NCI-H524 treated with DMSO at 0.1 percent for 48 hours (cell line): ENCODE measurements at regions not wholly inside any gene's neighbourhood (a gene's known extent, or its start where the extent isn't known, plus 50 kb on each side); places are given as distances from the start of the nearest gene placed in this dataset.

ENCODE experiments used
- DNase-seq: peaks from one replicate; lab custom pipeline; 2025; lab: John Stamatoyannopoulos, UW

DNA sequence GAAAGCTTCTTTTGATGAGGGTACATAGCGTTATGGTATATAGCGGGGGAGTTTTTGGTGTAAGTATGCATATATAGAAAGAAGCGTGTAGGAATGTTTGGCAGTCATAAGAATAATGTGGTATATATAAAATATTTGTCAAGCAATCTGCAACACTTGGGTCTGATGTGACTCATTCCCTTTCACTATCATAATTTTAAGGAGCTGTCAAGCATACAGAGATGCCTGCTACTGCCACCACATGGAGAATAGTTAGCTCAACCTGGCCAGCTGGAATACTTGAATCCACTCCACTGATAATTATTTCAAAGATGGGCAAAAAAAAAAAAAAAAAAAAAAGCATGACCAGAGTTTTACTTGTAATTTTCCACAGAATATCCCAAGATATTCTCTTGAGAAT is 559.8 kb upstream of the REG3G start:
- no peak for DNase-seq

DNA sequence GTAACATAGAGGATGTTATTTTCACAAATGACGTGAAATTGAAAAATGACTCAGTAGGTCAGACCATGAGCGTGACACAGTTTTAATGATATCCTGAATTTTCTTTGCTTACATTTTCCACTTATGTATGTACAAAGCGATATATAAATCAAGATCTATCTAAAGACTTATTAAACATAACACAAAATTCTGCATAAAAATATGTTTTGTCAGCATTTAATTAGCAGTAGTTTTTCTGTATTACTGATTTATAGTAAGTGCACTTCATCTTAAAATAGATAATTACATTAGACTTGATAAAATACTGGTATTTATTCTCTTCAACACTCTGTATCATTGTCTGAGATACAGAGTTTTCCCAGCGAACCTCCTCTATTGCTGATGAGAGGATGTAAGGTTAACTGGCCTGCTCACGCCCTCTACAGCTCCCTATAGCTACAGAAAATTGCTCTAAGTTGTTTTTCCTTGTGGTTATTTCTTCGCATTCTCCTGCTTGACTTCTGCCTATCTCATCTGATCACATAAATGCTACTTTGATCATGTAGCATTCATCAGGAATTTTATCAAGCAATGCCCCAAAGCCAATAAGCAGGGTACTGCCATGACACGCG is 548.8 kb upstream of the REG3G start:
- DNase-seq = no peak

DNA sequence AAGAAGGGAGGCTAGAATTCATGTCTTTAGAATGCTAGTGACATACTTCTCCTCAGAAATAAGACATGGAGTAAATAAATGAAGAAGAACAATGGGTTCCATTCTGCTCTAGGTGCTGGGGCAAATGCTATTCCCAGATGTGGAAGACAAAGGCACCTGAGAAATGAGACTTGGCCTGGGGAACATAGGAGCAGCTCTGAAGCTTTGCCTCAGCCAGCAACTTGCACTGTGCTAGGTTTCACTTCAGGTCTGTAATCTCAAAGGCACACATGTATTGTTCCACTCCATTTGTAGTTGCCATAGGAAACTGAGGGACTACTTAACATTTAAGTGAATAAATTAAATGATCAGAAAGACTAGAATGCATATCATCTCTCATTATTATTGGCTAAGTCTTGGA is 538.9 kb upstream of the REG3G start:
- DNase-seq = no peak

DNA sequence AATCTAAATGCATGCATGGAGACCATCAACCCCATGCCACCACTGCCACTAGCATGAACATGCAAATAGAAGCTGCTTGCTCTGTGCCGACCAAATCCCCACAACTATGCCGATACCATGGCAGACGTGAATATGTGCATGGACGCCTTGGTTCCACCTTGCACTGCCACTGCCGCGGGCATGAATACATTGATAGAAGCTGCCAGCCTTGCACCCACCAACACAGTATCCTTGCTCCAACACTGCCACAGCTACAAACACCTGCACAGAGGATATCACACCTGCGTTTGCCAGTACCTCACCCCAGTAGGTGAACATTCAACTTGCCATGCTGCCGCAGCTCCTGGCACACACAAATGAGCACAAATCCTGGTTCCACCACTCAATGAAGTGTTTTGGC is 527.4 kb upstream of the REG3G start:
- DNase-seq = no peak

DNA sequence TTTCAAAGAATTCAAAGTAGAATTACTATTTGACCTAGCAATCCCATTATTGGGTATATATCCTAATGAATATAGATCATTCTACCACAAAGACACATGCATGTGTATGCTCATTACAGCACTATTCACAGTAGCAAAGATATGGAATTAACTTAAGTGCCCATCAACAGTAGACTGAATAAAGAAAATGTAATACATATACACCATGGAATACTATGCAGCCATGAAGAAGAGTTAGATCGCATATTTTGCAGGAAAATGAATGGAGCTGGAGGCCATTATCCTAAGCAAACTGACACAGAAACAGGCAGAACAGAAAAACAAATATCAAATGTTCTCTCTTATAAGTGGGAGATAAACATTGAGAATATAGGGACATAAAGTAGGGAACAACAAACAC is 519.2 kb upstream of the REG3G start:
- no peak for DNase-seq

DNA sequence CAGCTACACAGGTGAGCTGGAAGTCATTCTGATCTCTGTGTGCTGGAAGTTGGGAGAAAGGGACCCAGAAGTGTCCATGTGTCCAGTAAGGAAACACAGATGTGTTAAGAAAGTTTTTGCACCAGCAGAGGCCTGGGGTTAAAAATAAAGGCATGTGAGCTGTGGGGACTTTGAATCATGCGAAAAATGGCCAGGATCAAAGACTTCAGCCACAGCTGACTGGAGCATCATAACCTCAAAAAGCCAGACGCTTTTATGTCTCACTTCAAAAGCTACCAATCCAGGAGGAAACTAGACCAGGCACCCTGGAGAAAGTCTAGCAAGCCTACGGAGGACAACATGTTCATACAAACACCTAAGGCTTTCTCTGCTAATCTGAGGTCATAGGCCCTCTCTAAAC is 503.6 kb upstream of the REG3G start:
- no peak for DNase-seq

DNA sequence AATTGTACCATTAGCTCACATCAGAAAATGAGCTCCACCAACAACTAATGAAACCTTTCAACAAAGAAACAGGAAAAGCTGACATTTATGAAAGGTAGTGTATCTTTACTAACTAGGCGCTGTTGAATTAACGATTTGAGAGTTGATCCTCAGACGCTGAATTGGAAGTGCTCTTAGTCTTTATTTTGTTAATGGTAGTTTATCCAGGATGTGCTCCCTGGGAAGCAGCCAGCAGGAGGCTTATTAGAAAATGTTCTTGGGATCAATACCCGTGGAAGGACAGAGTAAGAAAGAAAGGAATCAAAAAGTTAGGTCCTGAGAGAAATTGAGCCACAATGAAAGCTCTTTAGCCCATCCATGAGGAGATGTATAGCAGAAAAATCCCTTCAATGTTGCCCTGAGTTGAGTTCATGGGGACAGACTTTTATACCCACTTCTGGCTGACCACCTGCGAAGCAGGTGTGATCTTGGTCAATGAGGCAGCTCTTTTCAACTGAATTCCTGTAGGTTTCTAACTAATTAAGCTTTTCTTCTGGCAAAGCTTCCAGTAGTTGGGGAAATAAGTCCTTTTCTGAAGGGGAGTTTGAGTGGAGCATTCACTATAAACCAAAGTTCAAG is 492.6 kb upstream of the REG3G start:
- DNase-seq = no peak

DNA sequence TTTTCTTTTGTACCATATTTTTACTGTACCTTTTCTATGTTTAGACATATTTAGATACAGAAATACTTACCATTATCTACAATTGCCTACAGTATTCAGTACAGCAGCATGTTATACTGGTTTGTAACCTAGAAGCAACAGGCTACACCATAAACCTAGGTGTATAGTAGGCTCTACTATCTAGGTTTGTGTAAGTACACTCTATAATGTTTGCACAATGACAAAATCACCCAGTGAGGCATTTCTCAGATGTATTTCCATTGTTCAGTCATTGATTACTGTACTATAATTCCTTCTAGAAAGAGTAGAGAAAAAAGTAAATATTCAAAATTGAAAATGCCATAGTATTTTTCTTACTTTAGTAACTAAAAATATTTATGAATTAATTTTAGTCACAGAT is 490.1 kb upstream of the REG3G start:
- no peak for DNase-seq

DNA sequence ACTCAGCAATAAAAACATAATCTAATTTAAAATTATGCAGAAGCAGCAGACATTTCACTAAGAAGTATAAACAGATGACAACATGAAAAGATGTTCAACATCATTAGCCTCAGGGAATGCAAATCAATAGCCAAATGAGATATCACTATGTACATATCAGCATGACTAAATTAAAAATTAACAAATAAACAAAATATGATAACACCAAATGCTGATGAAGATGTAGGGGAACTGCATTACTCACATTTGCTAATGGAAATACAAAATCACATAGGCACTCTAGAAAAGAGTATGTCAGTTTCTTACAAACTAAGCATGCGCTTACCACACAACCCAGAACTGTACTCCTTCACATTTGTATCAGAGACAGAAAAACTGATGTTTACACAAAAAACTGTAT is 487.2 kb upstream of the REG3G start:
- no peak for DNase-seq

DNA sequence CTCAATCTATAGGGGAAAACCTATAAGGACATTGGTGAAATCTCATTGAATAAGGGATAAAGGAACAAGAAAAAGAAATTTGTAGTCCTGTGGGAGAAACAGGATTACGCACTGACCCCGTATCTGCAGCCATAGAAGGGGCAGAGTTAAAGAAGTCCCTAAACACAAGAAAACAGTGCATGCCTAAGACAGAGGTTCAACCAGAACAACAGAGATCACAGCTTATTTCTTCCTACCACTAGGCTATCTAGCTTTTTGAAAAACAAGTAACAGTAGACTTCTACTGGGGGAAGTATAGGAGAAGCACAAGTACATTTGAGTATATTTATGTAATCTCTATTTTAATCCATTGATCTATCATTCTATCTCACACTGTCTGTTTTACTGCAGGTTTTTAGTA is 485.2 kb upstream of the REG3G start:
- DNase-seq = no peak

DNA sequence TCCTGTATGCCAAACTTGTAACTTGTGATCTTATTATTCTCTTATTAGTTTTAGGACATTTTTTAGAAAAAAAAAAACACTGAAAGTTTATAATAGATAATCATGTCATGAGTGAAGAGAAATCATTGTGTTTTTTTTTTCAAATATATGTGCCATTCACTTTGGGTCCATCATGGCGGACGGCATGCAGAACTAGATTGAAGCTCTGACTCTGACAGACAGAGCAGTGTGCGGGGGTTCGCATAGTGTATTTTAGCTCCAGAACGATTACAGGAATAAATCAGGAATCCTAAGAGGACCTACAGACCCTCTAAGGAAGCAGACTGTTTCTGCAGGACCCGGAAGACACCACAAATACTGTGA is 484.4 kb upstream of the REG3G start:
- no peak for DNase-seq

DNA sequence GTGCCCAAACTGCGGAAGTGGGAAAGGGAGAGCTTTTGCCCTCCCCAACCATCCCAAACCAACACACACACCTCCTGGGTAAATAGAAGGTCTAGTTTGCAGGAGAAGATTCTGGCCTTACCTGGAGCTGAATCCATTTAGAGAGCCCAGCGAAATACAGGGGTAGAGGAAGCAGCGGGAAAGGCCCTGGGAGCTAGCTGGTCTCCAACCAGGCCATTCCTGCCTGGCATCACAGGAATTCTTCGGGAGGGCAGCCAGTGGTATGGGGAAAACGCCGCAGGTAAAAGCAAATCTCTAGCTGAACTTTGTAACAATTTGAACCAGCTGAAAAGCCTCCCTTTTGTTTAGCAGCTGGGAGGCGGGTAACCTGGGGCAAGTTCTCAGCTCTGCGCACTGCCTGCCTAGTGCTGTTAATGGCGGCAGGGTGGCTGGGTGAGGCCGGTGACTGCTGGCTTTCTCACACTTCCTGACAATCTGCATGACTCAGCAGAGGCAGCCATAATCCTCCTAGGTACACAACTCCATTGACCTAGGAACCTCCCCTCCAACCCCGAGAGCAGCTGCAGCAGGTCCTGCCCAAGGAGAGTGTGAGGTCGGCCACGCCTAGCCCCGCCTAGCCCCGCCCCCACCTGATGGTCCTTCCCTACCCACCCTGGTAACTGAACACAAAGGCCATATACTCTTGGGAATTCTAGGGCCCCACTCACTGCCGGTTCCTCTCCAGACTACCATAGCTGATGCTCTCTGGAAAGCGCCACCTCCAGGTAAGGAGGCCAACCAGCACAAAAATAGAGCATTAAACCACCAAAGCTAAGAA is 483.8 kb upstream of the REG3G start:
- DNase-seq = no peak

DNA sequence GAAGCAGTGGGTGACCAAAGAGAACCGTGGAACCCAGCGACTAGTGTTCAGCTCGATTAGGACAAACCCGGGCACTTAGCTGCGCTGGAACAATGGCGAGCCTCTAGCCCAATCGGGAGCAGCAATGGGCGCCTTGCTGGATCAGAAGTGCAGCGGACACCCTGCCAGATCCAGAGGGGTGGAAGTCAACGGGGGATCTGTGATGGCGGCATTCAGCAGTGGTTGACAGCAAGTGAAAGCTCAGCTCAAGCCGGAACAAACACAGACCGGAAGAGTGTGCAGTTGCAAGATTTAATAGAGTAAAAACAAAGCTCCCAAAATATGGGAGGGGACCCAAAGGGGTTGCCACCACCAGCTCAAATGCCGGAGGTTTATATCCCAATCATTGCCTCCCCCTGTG is 478.7 kb upstream of the REG3G start:
- no peak for DNase-seq

DNA sequence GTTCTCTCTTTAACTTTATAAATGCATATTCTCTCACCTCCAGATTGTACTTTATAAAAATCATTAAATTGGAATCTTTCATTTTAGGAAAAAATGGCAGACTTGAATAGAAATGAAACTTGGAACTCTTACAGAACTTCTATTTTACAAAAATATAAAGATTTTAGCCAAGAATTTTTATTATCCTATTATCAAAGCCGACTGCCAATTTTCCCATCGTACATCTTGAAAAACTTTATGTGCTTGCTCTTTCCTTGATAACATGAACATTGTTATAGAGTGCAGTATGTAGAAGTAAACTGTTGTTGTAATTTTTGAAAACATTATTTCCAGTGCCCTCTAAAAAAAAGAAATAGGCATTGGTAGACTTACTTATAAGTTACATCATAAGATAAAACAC is 475.7 kb upstream of the REG3G start:
- DNase-seq = no peak

DNA sequence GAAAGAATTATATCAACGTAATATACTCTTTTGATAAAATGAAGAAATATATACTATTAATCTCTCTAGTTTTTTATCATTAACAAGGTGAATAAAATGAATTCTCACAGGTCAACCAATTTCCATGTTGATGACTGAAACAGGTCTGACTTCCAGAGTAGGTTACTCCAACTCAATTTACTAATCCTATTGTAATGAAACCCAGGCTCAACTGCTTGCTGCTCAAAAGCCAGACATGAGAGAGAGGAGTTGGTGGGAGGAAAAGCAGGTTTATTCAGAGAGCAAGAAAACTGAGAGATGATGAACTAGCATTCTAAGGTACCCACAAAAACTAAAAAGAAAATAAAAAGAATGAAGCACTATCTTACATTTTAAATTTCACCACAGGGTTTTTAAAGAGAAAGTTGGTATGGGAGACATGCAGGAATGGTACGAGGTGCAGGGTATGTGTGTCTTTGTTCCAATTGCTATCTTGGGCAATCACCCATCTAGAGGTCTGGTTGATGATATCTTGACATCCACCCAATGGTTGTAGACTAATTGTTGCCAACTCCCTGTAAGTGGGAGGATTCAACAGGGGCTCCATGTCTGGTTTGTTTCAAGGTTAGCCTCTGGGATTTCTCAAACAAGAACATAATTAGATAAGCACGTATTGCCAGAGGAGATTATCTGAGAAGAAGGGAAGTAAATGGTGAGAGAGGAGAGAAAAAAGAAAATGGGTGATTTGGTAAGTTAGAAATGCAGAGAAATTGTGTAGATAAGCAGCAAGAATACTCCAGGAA is 471.4 kb upstream of the REG3G start:
- DNase-seq = no peak

DNA sequence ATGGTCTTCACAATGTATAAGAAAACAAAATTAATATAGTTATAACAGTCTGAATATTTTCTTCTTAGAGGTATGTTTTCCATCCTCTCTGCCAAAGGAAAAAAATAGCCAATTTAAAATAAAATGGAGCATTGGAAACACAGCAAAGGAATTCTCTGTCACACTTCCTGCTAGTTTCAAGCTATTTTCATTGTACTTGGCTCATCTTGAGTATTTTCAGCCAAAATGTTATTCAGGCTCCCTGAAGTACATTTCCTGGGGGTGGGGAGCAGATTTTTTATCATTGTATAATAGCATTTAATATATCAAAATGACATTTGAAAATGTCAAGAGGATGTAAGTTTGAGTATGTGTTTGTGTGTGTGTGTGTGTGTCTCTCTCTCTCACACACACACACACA is 463.6 kb upstream of the REG3G start:
- DNase-seq = no peak

DNA sequence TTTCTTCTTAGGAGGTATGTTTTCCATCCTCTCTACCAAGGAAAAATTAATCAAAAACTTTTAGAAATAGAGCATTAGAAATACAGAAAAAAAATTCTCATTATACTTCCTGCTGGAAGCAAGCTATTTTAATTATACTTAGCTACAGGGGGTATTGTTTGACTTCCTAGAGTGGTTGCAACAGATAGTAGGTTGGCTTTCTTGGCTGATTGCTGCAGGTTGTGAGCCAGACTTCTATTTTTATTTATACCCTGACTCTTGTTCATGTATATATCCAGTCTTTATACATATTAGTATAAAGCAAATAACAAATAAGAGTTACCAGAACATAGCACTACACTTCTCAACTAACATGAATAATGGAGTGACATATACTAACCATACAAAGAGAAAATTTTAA is 460.8 kb upstream of the REG3G start:
- DNase-seq = no peak

DNA sequence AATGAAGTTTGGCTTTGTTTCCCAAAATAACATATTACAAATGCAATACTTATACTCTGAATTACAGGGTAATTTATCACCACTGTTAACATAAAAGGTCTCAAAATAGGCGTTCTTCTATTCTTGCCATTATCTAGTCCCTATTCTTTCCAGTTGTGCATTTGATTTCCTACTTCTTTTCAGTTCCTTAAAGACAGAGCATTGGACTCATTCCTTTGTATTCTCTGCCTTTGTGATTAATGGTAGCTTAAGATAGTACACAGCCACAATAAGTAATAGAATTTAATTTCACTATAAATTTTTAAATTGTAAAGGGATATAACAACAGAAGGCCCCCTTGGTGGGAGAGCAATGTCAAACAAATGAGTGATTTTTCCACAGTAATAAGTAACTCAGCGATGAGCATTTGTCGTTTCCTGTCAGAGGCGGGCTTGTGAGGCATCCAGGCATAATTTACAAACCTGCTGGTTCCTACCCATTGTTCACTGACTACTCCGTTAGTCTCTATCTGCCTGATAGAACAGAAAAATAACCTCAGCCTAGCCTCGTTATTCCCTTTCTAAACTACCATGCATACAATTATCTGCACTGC is 456.6 kb upstream of the REG3G start:
- no peak for DNase-seq

DNA sequence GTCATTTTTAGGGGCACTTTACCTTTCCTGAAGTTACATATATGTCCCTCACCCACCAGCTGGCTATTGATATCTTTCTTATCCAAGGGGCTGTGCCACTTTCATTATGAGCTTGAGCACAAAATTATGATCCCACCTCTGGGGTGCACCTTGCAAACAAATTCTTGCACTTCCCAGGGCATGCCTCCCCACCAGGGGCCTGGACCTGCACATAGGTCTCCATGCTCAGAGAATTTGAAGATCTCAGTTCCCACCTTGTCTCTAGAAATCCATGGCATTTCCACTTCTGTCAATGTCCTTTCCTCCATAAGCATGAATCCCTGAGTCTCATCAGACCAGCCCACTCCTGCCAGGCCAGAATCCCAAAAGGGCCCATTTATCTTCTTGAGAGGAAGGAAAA is 449.1 kb upstream of the REG3G start:
- no peak for DNase-seq

DNA sequence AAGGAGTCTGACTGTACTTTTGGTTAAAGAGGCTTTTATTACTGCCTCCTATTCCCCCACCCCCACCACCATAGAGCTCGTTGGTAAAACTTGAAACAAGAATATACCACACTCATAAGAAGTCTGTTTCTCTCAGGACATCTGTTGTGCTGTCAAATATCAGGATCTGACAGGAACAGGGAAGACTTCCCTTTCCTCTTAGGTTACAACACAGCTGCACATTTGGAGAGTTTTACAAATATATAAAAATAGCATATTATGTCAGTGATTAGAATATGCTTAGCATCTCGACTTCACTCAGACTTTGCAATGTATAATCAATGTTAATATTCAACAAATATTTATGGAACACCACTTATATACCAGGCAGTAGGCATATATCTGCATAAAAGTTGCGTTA is 439.6 kb upstream of the REG3G start:
- no peak for DNase-seq

DNA sequence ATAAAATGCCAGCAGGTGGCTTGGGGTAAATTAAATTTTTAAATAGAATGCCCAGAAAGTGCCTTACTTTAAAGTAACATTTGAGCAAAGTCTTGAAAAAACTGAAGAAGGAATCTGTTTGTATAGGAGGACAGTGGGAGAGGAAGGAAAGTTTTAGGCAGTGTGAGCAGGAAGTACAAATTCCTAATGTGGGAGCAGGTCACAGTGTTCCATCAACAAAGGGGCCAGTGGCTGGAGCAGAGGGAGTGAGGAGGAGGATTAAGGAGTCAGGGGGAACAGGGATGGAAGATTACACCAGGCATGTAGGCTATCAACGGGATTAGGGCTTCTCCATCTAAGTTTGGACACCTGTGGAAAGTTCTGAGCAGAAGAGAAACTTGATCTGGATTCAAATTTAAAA is 439.2 kb upstream of the REG3G start:
- no peak for DNase-seq

DNA sequence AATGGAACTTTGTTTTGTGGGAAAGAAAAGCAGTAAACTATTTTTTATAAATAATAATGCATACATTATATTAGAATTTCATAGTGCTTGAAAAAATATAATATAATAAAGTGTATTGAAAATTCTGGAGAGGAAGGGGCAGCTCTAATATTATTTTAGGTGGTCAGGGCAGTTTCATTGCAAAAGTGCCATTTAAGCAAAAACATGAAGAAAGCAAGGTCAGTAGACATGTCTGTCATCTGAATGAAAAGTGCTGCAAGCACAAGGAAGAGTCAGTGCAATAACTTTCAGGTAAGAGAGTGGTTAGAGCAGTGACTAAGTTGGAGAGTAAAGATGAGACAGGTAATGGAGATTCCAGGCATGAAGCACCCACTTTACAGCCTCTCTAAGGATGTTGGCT is 435.6 kb upstream of the REG3G start:
- DNase-seq = no peak

DNA sequence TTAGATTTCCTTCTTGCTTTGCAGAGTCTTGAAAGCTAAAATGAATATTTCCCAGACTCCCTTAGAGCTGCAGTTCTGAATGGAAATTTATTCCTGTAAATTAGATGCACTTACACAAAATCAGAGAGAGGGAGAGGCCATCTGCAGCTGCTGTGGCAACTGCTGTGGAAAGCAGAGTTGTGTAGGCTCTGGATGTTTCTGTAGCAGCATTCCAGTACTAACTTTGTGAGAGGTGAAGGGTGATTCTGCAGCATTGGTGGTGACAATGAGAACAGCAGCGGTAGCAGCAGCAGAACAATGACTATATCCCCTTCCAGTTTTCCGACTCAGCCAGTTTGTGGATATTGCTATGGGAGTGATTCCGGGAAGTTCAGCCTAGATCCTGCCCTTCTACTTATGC is 433.0 kb upstream of the REG3G start:
- DNase-seq = no peak
